DMS79 treated with DMSO at 0.1 percent for 48 hours (cell line): ENCODE measurements at regions not wholly inside any gene's neighbourhood (a gene's known extent, or its start where the extent isn't known, plus 50 kb on each side); places are given as distances from the start of the nearest gene placed in this dataset.

Experiments used
- DNase-seq: peaks from one replicate; lab custom pipeline; 2025; lab: John Stamatoyannopoulos, UW

DNA sequence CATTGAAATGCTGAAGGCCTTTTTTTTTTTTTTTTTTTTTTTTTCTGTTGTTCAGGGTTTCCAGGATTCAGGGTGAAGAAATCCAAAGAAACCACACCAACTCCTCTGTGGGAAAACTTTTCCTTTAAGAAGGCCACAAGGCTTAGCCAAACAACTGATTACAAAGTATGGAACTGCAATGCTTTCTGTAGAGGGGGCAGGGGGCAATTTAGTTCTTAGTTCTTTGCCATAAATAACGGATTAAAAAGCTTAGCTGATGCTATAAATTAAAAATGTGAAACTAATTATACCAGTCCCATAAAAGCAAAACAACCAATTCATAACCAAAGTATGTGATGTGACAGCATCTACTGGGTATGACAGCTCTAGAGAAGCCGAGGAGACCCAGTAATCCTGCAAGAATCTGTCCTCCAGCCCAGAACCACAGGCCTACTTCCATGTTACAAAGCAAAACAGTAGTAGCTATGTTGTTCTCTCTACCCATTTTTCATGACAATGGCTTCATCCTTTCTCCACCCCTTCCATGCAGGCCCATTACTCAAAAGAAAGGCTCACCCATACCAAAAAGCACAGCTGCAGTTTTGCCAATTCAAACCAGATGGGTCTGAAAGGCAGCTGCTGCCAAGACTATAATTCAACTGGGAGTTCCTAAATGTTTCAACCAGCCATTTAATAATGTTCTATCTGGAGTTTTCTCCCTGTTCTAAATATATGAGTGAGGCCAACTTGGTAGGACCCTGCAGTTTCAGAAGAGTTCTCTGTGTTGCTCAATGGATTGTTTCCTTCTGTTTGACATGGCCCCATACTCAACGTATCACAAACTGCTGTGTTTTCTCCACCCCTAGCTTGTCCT, 167.1 kb upstream of the ZFHX3 start:
- no peak for DNase-seq

DNA sequence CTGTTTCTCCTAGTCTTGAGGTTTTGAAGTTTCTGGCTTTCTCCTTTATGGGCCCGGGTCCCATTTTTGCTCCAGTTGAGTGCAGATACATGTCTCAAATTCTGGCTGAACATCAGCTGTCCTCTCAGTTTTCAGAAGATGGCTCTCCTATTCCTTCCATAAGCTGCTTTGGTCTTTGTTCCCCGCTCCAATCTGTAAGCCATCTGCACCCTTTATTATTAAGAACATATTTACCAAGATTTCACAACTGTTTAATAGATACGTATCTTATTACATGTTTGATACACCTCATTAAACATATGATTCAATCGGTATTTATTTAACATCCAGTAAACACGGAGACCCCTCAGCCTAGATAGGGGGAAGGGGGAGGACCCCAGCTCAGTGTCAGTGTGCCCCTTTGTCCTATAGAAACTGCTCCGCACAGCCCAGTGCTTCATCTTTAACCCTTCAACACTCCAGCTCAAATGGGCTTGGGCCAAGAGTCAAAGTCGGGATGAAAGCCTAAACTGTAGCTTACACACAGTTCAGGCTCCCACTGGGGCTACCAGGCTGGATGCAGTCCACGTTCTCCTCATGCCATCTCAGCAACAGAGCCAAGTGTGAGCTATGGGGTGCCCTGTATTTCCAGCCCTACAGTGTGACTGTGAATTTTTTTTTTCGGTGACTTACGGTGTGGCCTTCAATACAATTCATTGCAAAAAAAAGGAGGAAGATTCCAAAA, 166.0 kb upstream of the ZFHX3 start:
- DNase-seq, result peak; percentile 60

DNA sequence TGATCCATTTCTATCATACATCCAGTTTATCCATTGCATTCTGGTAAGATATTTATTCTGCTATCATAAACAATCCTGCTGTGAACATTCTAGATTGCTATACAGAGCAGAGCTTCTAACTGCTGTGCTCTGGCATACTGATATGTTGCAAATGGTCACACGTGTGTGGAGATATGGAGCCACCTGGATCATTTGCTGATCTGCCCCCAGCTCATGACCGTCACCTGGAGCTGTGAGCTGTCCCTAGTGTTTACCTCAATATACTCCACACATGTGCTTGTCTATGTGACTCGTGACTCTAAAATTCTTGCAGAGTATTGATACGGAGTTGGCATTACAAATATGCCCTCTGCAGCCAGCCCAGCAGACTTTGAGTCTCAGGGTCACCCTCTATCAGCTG, 164.5 kb upstream of the ZFHX3 start:
- no peak for DNase-seq

DNA sequence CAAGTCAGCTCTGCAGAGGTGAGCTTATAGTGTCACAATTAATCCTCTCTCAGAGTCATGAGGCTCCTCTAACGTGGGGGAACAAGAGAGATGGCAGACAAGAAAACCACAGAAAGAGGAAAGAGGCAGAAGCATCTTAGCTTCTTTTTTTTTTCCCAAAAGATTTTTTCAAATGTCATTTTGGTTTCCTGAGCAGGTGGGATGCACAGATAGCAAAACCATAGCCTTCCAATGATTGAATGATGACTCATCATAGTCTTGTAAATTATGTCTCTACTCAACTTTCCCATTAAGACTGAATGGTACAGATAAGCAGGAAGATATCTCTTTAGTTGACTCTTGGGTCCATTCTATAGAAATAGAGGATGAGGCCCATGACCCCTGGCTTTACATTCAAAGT, 162.8 kb upstream of the ZFHX3 start:
- no peak for DNase-seq

DNA sequence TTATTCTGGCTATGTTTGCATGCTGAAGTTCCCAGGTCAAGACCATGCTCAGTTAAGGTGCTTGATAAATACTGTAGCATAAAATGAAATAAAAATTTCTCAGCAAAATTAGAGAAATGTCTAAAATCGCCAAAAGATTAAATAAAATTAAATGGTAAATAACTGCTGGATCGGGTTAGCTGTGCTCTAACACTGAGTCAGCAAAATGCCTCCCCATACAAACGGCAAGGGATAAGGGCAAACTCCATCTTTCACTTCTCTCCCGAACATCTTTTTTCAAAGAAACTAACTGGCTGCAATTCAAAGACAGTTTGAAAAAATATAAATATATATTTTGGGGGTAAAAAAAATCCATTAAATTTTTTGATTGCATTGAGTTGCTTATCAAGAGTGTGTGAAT, 162.2 kb upstream of the ZFHX3 start:
- no peak for DNase-seq

DNA sequence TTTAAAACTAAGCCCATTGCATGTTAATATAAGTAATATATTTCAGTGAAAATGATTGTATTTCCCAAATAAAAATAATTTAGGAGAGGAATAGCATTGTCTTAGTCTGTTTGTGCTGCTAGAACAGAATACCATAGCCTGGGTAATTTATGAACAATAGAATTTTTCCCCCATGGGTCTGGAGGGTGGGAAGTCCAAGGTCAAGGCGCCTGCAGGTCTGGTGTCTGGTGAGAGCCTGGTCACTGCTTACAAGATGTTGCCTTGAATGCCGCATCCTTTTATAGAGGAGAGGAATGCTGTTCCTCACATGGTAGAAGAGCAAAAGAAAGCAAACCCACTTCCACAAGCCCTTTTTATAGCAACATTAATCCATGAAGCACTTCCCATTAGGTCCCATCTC, 161.3 kb upstream of the ZFHX3 start:
- DNase-seq, result no peak

DNA sequence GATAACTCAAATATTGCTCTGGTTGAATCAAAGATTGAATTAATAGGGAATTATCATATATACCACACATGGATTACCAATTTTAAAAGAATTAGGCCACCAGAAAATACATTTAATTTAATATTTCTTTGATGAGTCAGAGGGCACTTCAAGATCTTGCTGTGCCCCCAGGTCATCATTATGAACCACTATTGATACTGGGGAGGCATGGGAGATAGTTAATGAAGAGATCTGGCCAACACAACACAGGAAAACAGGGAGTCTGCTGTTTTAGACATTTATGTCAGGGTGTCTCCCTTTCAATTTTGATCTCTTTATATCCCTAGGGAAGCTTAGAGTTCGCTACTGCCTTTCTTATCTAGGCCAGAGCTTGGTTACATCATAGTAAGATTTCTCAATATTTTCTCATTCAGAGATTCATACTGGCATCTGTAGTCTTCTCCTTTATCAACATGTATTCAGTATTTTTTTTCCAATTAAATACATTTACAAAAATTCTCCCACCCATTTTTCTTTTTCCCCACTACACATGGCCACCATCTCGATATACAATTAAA, 158.3 kb upstream of the ZFHX3 start:
- no peak for DNase-seq

DNA sequence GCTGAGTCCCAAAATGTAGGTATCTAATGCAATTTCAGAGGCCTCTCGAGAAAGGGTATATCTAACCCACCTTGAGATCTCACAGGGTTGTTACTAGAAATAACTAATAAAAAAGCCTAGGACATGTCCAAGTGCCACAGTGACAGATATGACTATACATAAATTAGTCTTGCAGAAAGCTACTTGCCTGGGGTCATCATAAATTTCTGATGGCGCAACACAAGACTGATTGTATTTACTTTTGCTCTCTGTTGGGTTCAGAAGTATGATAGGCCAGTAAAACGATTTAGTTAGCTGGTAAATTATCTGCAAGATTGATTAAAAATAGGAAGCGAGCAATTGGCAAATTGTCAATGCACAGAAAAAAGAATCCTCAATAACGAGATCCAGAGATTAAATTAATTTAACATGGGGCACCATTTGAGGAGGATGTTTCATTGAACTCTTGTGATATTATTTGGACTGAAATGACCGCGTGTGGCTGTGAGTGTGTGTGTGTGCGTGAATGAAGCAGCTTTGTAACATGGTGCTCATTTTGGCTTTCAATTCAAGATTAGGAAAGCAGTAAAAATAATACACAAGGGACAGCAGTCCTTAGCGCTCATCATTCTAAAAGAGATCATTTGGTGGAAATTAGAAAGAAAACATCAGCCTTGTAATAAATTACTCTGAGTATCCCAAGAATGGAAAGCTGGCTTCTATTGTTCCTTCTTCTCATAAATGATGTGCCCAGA, 157.4 kb upstream of the ZFHX3 start:
- DNase-seq, result peak; percentile 27

DNA sequence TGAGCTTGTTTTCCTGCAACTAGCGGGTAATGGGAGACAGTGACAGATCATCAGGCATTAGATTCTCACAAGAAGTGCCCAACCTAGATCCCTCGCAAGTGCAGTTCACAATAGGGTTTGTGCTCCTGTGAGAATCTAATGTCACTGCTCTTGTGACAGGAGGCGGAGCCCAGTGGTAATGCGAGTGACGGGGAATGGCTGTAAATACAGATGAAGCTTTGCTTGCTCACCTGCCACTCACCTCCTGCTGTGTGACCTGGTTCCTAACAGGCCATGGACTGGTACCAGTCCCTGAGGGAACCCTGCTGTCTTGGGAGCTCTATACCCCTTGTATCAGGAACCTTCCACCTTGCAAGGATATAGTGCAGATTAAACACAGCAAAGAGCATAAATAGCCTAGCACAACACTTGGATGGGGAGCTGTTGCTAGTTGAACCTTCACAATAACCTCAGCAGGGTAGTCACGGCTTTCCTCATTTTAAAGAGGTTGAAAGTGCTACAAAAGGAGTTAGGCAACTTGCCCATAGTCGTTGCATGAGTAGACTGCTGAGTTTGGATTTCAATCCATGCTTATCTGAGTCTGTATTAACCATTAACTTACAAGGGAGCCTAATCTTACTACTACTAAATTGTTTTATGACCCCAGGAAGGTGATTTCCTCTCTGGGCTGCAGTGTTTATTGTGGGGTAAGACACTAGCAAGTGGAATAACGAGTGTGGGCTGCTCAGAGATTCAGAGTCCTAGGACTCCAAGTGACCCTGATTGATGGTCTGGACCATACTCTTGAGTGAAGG, 156.6 kb upstream of the ZFHX3 start:
- peak; percentile 74 for DNase-seq

DNA sequence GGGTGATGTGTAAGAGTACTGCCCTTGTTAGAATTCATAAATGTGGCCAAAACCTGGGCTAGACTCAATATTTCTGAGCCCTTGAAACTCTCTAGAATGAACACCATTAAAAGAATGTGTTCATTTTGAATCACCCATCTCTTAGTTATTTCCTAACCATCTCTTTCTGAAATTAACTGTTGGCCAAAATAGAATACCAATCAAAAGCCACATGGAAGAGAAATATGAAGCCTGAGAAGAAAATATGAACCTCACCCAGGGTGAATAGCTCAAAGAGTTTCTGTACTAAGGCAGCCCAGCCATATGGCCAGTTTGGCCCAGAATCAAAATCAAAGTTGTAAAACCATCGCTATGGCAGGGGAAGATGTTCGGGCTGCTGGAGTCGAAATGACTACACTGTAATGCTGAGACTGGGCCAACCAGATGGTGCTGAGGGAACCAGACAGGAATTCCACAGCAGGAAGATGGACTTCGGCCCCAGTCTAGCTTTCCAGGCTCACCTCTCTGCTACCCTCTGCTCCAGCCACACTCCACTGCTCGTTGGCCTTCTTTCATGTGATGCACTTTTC, 154.3 kb upstream of the ZFHX3 start:
- no peak for DNase-seq

DNA sequence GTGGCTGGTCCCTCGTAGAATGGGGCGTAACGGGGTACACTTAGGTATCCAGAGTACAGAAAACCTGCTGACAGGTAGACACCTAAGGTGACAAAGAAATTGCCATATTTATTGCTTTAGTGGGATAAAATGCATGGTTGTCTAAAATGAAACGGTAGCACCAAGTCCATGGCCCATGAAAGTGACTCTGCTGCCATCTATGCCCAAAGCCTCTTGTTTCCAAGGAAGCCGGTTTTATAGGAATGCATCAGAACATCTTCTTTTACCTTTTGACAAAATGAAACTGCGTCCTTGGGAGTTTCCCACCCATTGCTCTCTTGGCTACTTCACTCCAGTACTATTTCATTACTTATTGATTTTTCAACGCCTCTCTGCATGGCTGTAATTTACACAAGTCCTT, 151.3 kb upstream of the ZFHX3 start:
- DNase-seq, result no peak

DNA sequence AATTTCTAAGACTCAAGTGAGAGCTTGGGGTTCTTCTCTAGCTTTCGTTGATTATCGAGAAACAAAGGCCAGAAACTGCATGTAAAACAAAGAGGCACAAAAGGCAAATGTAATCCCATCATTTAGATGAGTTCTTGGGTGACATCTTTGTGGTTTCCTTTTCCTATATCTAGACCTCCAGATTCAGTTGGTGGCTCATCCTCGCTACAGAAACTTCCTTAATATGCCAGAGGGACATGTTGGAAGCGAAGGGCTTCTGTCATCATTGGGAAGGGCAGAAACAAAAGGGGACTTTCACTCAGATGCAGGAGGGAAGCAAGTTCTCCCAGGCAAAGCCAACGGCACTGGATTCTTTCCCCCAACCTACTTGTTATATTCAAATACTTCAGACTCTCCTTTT, 150.6 kb upstream of the ZFHX3 start:
- no peak for DNase-seq

DNA sequence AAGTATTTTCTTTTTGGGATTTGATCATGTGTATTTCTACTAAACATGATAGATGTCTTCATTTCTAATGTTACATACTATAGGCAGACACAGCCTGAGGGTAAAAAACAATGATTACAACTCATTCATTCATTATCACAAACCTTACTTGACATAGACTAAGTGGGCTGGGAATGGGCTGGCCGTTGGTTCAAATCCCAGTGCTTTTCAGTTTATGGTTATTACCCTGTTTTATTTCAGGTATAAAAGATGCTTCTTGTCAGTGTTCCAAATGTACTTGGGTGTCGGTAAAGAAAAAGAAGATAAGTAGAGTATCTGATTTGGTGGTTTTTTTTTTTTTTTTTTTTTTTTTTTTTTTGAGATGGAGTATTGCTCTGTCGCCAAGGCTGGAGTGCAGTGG, 149.7 kb upstream of the ZFHX3 start:
- DNase-seq, result no peak

DNA sequence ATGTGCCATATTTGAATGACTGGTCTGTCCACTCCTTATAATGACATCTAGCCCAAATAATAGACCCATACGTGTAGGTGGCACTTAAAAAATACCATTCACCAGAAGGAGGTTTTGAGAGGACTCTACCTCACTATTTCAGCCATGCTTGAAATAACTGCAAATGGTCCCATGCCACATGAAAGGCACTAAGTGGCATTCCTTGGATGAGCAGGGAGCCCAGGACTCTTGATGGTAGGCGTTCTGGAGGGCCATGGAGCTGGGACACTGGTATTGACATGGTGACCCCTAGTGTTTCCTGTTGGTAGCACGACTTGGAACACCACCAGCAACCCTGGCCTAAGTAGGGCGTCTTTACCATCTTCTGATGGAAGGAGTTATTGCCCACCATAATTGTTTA, 148.7 kb upstream of the ZFHX3 start:
- DNase-seq, result peak; percentile 21

DNA sequence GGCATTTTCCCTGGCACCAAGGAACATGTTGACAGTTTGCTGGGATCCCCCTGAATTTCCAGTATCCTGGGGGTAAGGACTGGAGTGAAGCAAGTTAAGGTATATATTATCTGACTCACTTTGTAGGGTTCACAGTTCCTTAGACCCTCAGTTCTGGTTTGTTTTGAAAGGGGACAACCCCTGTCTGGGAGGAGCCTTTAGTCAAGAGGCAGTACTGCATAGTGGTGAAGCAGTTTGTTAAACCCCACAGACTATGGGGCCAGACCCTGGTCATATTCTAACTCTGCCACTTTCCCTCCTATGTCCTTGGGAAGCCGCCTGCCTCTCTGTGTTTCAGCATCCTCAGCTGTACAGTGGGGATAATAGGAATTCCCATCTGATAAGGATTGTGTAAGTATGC, 145.5 kb upstream of the ZFHX3 start:
- no peak for DNase-seq

DNA sequence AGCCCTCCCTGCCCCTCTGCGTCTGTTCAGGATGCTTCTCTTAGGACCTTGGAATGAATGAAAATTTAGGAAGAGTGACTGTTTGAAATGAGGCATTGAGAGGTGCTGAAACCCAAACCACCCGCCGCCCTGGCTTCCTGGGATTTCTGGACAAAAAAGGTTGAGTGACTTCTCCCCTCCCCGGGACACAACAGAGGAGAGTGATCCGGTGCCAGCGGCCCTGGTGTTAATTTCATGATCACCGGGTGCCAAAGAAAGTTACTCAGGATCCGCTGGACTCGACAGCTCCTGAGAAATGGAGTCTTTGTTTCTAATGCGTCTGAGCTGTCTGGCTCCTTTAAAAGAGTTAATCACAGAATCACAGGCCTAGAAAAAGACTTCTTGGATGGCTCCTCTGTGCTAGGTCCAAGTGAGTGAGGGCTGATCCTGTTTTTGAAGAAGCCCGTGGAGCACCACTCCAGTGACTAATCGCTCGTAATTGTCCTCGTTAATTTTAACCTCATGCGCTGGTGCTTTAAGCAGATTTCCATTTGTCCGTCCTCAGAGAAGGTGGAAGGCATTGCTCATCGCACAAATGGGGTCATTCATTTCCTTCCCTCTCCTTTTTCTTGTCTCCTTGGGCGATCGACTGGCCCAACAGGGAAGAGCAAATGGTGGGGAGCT, 144.4 kb upstream of the ZFHX3 start:
- DNase-seq, result no peak

DNA sequence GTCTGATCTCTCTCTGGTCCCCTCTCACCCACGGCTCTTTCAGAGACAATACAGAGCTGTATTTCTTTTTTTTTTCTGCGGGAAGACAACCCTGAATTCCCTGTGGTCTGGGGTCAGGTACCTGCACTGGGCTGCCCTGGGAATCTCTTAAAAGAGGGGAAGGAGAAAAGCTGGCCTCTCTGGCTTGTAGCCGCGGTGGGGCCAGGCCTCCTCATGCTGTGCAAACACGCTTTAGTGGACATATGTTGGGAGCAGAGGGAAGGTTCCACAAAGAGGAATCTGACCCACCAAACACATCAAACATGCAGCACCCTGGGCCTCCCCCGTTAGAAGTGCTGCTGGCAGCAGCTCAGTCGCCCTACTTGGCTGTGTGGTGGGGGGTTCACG, 143.7 kb upstream of the ZFHX3 start:
- no peak for DNase-seq

DNA sequence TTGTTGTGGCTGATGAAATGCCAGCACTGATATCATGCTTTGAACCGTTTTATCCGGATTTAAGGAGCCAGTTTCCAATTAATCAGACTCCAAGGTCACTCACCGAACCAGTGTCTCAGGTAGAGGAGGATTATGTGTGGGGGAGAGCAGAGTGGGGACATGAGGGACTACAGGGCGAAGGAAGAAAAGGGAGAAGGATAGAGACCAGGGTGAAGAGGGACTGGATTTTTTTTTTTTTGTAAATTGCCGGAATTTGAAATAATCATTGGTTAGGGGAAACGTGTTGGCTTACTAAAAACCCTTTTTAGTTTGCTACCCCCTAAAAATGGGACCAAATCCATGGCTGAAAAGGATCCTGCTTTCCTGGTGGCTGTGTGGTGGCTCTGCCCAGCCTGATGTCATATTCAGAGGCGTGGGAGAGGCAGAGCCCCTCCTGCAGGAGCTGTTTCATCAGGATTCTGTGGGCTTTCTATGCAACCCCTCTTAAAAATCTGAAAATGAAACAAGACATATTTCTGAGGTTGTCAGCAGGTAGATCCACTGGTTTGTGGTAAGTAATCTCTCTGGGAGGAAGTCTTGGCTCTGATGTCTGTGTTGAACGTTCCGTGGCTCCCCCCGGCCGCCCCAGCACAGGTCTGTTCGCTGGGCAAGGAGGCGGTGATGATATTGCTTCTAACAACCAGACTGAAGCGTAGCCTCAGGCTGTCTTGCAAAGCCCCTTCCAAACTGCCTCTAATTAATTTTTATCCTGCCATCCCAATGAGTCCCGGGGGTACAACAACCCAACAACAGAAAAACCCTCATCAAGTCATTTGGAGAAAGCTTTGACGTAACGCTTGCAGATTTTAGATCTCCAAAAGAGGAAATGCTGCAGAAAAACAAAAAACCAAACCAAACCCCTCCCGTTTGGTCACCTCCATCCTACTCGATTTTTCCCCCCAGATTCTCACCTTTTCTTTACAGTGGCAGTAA, 143.0 kb upstream of the ZFHX3 start:
- DNase-seq, result no peak

DNA sequence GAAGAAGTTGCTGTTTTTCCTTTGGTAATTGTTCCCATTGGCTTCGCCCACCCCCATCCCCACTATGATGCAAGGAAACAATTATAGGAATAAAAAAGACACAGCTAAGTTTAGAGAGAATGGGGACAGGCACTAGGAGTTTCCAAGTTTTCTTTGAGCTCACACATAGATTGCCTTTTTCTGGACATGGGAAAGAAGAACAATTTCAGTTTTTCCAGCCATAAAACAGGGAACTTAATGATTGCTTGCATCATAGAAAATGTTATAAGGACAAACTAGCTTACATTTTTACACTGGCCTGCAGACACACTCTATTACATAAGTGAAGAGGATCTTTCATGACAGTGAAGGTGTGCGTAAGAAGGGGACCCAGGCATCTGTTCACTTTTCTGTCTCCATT, 142.3 kb upstream of the ZFHX3 start:
- DNase-seq, result no peak

DNA sequence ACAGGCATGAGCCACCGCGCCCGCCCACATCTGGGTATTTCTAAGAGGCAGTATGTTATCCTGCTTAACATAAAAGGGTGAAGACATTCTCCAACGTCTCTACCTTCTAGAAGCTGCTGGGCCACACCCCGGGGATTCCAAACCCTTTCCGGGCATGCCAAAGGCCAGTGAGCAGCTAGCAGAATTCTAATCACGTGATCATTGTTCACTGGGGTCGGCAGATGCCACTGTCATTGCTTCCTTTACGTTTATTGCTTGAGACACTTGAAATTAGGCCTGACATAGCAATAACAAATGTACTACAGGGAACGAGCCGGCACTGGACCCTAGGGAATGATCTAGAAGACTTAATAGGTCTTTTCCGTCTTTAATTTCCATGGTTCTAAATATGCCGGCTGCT, 141.2 kb upstream of the ZFHX3 start:
- DNase-seq, result no peak
